Rectal smooth muscle tissue (tissue), 1 donor: ENCODE measurements at regions not wholly inside any gene's neighbourhood (a gene's known extent, or its start where the extent isn't known, plus 50 kb on each side); places are given as distances from the start of the nearest gene placed in this dataset.
"Not testable (repeated sequence)": the region's sequence is repeated elsewhere in the genome, so short reads cannot be mapped to it uniquely, and the experiment has no call there.

Source experiments
- H3K27ac ChIP-seq: one replicate; pipeline ENCODE4 v1.7.0; 2013; ENCODE audit warnings: low read depth, low read length, inconsistent platforms
- H3K27me3 ChIP-seq: one replicate; pipeline ENCODE4 v1.7.0; 2013; ENCODE audit warnings: low read length; ENCODE audit not compliant: control insufficient read depth, insufficient read depth
- H3K36me3 ChIP-seq: one replicate; pipeline ENCODE4 v1.7.0; 2013; ENCODE audit warnings: low read length; ENCODE audit not compliant: control insufficient read depth, insufficient read depth
- H3K4me1 ChIP-seq: one replicate; pipeline ENCODE4 v1.7.0; 2013; ENCODE audit warnings: low read length; ENCODE audit not compliant: control insufficient read depth, insufficient read depth
- H3K4me3 ChIP-seq: one replicate; pipeline ENCODE4 v1.7.0; 2013; ENCODE audit warnings: low read length
- H3K9ac ChIP-seq: one replicate; pipeline ENCODE4 v1.7.0; 2013; ENCODE audit warnings: low read length

- Histone ChIP-seq H3K9ac (no peak overlapping the region), H3K36me3 (no peaks in the 10 kb centered on the region), H3K4me1 (no peaks in the 10 kb centered on the region), H3K4me3 (no peak overlapping the region), H3K27ac (no peak overlapping the region), H3K27me3 (no peaks in the 10 kb centered on the region)
Observed at GRCh38 chr2:56962673-56963072, 778.9 kb downstream of the CCDC85A start.

GRCh38 chr2:56969513-56969912, 785.7 kb downstream of the CCDC85A start:
- Histone ChIP-seq H3K4me1 (no peaks in the 10 kb centered on the region), H3K36me3 (no peaks in the 10 kb centered on the region), H3K4me3 (no peak overlapping the region), H3K27ac (no peak overlapping the region), H3K9ac (no peak overlapping the region), H3K27me3 (no peaks in the 10 kb centered on the region)

- H3K27me3 ChIP-seq, result no peaks in the 10 kb centered on the region
- H3K27ac ChIP-seq, result no peak overlapping the region
Observed at GRCh38 chr2:56971383-56971974, 787.7 kb downstream of the CCDC85A start.

GRCh38 chr2:56981554-56981953, 797.8 kb downstream of the CCDC85A start:
- no peaks in the 10 kb centered on the region for H3K27me3 ChIP-seq
- no peak overlapping the region for H3K9ac ChIP-seq
- no peak overlapping the region for H3K27ac ChIP-seq
- no peaks in the 10 kb centered on the region for H3K4me1 ChIP-seq
- no peaks in the 10 kb centered on the region for H3K36me3 ChIP-seq
- H3K4me3 ChIP-seq, result no peak overlapping the region

More at GRCh38 chr2:56971383-56971974, 787.7 kb downstream of the CCDC85A start:
- Histone ChIP-seq H3K9ac (no peak overlapping the region), H3K36me3 (no peaks in the 10 kb centered on the region), H3K4me1 (no peaks in the 10 kb centered on the region), H3K4me3 (no peak overlapping the region)

- Histone ChIP-seq H3K27ac (no peak overlapping the region), H3K9ac (no peak overlapping the region)
Observed at GRCh38 chr2:56985609-56986008, 801.8 kb downstream of the CCDC85A start.

GRCh38 chr2:57022496-57022895, 838.7 kb downstream of the CCDC85A start:
- Histone ChIP-seq H3K4me1 (no peaks in the 10 kb centered on the region), H3K27ac (no peak overlapping the region), H3K27me3 (no peaks in the 10 kb centered on the region), H3K4me3 (no peak overlapping the region), H3K36me3 (no peaks in the 10 kb centered on the region), H3K9ac (no peak overlapping the region)

More at GRCh38 chr2:56985609-56986008, 801.8 kb downstream of the CCDC85A start:
- Histone ChIP-seq H3K36me3 (no peaks in the 10 kb centered on the region), H3K4me3 (no peak overlapping the region), H3K4me1 (no peaks in the 10 kb centered on the region), H3K27me3 (no peaks in the 10 kb centered on the region)

GRCh38 chr2:57044931-57045635, 861.3 kb downstream of the CCDC85A start:
- no peaks in the 10 kb centered on the region for H3K27me3 ChIP-seq
- H3K4me3 ChIP-seq, result no peak overlapping the region
- no peak overlapping the region for H3K9ac ChIP-seq
- no peaks in the 10 kb centered on the region for H3K4me1 ChIP-seq
- no peak overlapping the region for H3K27ac ChIP-seq
- H3K36me3 ChIP-seq, result no peaks in the 10 kb centered on the region

GRCh38 chr2:57049273-57049672, 865.5 kb downstream of the CCDC85A start:
- Histone ChIP-seq H3K27me3 (no peaks in the 10 kb centered on the region), H3K27ac (no peak overlapping the region)

GRCh38 chr2:57050007-57050406, 866.2 kb downstream of the CCDC85A start:
- H3K36me3 ChIP-seq, result no peaks in the 10 kb centered on the region
- H3K4me1 ChIP-seq, result no peaks in the 10 kb centered on the region
- H3K9ac ChIP-seq, result no peak overlapping the region
- no peak overlapping the region for H3K27ac ChIP-seq
- no peaks in the 10 kb centered on the region for H3K27me3 ChIP-seq
- H3K4me3 ChIP-seq, result no peak overlapping the region

More at GRCh38 chr2:57049273-57049672, 865.5 kb downstream of the CCDC85A start:
- H3K4me1 ChIP-seq, result no peaks in the 10 kb centered on the region
- no peak overlapping the region for H3K9ac ChIP-seq
- H3K4me3 ChIP-seq, result no peak overlapping the region
- H3K36me3 ChIP-seq, result no peaks in the 10 kb centered on the region

GRCh38 chr2:57066301-57066700, 882.5 kb downstream of the CCDC85A start:
- not testable (repeated sequence) for H3K4me3 ChIP-seq, H3K27ac ChIP-seq, H3K9ac ChIP-seq, H3K36me3 ChIP-seq, H3K4me1 ChIP-seq, H3K27me3 ChIP-seq

- Histone ChIP-seq H3K27me3 (no peaks in the 10 kb centered on the region), H3K36me3 (no peaks in the 10 kb centered on the region), H3K27ac (no peak overlapping the region), H3K4me3 (no peak overlapping the region), H3K9ac (no peak overlapping the region), H3K4me1 (no peaks in the 10 kb centered on the region)
Observed at GRCh38 chr2:57075226-57075625, 891.4 kb downstream of the CCDC85A start.

GRCh38 chr2:57080035-57080434, 896.2 kb downstream of the CCDC85A start:
- Histone ChIP-seq H3K4me1 (no peaks in the 10 kb centered on the region), H3K36me3 (no peaks in the 10 kb centered on the region), H3K9ac (no peak overlapping the region), H3K27ac (no peak overlapping the region), H3K4me3 (no peak overlapping the region), H3K27me3 (no peaks in the 10 kb centered on the region)
